22Rv1 (cell line): ENCODE measurements at regions not wholly inside any gene's neighbourhood (a gene's known extent, or its start where the extent isn't known, plus 50 kb on each side); places are given as distances from the start of the nearest gene placed in this dataset.

Experiments
- H3K27ac ChIP-seq: fragments of 450-650 bp; 2 replicates; pipeline ENCODE4 v1.5.1; 2017
- ZFX ChIP-seq: fragments of 450-650 bp; IDR thresholded peaks from 2 replicates; pipeline ENCODE4 v1.6.1; 2017; ENCODE audit warnings: antibody characterized with exemption, borderline replicate concordance
- TF ChIP-seq, protein P1 (sequence below): fragments of 450-650 bp; IDR thresholded peaks from 2 replicates; pipeline ENCODE4 v1.5.1; 2017; ENCODE audit warnings: mild to moderate bottlenecking

DNA sequence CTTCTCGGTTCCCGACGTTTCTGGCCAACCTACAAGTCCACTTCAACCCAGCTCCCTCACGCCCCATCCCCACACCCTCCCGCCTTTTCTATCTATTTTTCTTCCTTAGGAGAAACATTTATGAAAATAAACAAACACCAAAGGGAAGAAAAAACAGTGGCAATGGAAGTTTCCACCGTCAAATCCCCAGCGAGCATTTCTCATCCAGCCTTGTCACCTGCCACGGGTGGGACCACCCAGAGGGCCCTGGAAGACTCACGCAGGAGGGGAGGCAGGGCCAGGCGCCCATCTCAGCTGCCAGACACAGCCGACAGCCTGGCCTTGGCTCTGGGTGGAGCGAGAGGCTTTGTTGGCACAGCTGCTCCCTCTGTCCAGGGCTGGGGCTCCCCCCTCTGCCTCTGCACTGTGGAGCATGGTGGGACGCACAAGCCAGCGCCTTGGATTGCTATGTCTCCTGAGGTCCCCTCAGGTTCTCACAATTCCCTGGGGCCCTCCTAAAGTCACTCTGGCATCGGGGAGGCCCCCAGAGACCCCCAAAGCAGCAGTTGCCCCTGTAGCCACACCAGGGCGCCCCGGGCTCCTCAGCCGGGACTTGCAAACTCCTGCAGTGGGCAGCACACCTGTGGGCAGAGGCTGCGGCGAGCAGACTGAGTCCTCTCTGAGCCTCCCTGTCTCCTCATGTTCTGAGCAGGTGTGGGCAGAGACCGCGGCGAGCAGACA lies 395.7 kb upstream of the SALL3 start:
- no peak for TF ChIP-seq ZFX
- TF ChIP-seq, protein P1, sequence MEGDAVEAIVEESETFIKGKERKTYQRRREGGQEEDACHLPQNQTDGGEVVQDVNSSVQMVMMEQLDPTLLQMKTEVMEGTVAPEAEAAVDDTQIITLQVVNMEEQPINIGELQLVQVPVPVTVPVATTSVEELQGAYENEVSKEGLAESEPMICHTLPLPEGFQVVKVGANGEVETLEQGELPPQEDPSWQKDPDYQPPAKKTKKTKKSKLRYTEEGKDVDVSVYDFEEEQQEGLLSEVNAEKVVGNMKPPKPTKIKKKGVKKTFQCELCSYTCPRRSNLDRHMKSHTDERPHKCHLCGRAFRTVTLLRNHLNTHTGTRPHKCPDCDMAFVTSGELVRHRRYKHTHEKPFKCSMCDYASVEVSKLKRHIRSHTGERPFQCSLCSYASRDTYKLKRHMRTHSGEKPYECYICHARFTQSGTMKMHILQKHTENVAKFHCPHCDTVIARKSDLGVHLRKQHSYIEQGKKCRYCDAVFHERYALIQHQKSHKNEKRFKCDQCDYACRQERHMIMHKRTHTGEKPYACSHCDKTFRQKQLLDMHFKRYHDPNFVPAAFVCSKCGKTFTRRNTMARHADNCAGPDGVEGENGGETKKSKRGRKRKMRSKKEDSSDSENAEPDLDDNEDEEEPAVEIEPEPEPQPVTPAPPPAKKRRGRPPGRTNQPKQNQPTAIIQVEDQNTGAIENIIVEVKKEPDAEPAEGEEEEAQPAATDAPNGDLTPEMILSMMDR, result no peak
- no peak overlapping the region for H3K27ac ChIP-seq

DNA sequence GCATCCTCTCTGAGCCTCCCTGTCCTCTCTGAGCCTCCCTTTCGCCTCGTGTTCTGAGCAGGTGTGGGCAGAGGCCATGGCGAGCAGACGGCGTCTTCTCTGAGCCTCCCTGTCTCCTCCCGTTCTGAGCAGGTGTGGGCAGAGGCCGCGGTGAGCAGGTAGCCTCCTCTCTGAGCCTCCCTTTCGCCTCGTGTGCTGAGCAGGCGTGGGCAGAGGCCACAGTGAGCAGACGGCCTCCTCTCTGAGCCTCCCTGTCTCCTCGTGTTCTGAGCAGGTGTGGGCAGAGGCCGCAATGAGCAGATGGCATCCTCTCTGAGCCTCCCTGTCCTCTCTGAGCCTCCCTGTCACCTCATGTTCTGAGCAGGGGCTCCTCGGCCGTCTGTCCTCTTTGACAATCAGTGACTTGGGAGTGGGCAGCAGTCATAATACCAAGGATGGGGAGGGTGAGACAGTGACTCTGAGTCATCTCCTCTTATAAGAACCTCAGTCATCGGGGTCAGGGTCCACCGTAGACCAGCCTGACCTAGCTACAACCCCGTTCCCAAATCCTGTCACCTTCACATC lies 395.1 kb upstream of the SALL3 start:
- H3K27ac ChIP-seq, result no peak overlapping the region
- TF ChIP-seq ZFX, result no peak
- TF ChIP-seq, protein P1, result no peak

DNA sequence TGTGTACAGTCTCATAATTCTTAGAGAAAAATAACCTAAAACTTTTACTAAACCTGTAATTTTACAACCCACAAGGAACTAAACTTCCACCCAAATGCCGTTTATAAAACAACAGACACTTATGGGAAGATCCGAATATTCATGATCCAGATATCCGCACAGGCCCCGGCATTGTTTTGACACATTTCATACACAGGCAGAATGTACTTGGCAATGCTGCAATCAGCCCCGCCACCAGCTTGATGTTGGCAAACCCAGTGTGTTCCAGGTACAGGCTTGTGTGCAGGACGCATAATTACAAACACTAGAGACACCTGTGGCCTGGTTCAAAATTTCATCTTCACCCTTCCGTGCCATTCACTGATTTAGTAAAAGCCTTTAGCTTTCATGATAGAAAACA lies 393.0 kb upstream of the SALL3 start:
- no peak for TF ChIP-seq ZFX
- TF ChIP-seq, protein P1, result no peak
- H3K27ac ChIP-seq, result no peak overlapping the region

DNA sequence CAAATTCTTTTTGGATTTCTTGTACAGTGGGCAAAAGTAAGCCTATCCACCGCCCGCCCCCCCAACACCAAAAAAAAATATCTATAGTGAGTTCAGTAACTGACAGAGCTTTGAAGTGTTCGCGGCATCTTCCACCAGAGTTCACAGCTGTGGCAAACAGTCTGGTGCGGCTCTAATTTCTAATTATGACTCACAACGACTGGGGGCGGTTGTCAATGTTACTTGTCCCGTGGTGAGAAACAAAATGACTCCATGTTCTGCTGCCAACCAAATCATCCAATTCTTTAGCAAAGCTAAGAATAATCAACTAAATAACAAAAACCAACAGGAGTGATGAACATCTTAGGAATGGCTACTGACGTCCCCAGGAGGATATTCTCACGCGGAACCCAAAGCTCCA lies 392.5 kb upstream of the SALL3 start:
- TF ChIP-seq, protein P1, result no peak
- TF ChIP-seq ZFX, result no peak
- H3K27ac ChIP-seq, result no peak overlapping the region

DNA sequence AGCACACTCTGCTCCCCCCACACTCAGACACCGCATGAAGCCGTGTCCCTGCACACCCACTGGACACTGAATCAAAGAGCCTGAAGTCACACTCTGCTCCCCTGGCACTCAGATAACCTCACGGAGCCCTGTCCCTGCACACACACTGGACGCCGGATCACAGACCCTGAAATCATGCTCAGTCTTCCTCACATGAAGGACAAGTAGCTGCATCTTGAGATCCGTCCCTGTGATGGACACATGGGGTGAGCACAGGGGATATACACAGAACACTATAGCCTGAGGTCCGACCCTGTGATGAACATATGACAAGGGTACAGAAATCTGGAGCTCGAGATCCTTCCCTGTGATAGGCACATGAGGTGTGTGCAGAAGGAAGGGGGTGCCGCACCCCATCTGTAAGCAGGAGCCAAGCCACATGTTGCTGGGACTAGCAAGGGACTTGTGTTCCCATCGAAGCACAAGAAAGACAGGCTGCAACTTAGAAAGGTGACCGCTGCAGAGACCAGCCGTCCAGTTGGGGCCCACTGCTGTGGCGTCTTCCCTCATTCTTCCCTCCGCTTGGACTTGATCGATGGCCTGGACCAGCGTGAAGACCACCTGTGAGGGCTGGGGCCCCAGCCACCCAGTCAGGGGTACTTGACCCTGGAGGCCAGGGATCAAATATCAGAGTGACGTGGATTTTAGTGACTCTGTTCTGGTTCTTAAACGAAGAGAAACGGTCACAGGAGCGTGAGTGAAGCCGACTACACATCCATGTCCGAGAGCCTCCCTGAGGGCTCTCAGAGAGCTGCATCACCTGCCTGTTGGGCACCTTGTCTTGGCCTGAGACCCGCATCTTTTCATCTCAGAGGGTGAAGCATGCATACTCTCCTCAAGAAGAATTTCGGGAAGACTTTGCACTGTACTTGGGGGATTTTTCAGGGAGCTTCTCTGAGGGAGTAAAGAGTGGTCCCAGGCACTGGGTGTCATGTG lies 391.7 kb upstream of the SALL3 start:
- H3K27ac ChIP-seq, result no peak overlapping the region
- TF ChIP-seq, protein P1, result no peak
- TF ChIP-seq ZFX, result no peak

DNA sequence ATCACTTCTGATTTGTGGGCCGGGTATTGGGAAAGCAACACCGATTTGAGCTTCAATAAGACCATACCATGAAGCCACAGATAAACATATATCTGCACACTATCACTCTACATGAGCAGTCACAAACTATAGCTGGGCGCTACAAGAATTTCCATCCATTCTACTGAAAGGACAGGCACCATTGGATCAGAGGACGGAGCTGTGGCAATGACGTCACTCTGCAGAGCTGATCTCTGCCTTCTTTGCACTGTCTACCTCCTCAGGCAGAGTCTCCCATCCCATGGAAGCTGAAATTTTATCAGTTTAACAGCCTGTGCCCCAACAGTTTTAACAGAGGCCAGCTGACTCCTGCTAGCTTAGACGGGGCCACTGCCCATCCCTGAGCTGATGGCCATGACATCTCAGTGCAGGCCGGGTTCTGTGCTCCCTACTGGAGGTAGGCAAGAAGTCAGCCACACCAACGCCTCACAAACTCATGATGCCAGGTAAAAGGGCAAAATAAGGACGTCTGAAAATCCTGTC lies 389.6 kb upstream of the SALL3 start:
- TF ChIP-seq, protein P1, result no peak
- TF ChIP-seq ZFX, result no peak
- no peak overlapping the region for H3K27ac ChIP-seq

DNA sequence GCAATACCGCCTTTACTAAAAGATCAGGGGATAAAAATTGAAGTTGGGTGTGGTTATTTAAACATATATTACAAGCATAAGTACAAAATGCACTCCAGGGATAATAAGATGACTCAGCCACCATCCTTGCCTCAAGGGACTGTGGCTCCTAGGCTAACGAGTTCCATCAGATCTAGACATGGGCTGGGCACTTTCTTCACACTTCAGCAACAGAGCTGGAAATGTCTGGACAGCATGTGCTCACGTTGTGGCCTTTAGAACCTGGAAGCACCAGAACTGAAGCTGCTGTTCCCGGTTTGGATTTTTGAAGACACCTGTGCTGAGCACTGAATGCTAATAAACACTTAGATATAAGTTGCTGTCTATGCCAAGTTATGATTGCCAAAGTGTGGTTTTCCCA lies 384.2 kb upstream of the SALL3 start:
- TF ChIP-seq, protein P1, result no peak
- no peak for TF ChIP-seq ZFX

More for the DNA sequence above, 384.2 kb upstream of the SALL3 start:
- H3K27ac ChIP-seq, result no peak overlapping the region
